AG09309 (cell line): ENCODE measurements at regions not wholly inside any gene's neighbourhood (a gene's known extent, or its start where the extent isn't known, plus 50 kb on each side); places are given as distances from the start of the nearest gene placed in this dataset.
A peak's percentile ranks its signal among the peaks of the same experiment; 100 is the strongest.

ENCODE experiments used
- DNase-seq: peaks from one replicate; pipeline ENCODE4 v3.0.0-alpha.2; 2010; ENCODE audit warnings: low read depth
- H3K4me3 ChIP-seq: 2 replicates; pipeline ENCODE4 v1.5.1; 2011; ENCODE audit warnings: mild to moderate bottlenecking, low read depth, low read length, moderate library complexity; ENCODE audit not compliant: control insufficient read depth
- TF ChIP-seq, protein P1 (sequence below): IDR thresholded peaks from 2 replicates; pipeline ENCODE4 v1.5.1; 2011; ENCODE audit warnings: mild to moderate bottlenecking, low read depth, low read length, inconsistent platforms; ENCODE audit not compliant: insufficient read depth, control insufficient read depth; ENCODE audit errors: missing control alignments

GRCh38 chr5:97547430-97547829, 364.4 kb upstream of the RIOK2 start:
- DNase-seq: no peak
- TF ChIP-seq, protein P1, sequence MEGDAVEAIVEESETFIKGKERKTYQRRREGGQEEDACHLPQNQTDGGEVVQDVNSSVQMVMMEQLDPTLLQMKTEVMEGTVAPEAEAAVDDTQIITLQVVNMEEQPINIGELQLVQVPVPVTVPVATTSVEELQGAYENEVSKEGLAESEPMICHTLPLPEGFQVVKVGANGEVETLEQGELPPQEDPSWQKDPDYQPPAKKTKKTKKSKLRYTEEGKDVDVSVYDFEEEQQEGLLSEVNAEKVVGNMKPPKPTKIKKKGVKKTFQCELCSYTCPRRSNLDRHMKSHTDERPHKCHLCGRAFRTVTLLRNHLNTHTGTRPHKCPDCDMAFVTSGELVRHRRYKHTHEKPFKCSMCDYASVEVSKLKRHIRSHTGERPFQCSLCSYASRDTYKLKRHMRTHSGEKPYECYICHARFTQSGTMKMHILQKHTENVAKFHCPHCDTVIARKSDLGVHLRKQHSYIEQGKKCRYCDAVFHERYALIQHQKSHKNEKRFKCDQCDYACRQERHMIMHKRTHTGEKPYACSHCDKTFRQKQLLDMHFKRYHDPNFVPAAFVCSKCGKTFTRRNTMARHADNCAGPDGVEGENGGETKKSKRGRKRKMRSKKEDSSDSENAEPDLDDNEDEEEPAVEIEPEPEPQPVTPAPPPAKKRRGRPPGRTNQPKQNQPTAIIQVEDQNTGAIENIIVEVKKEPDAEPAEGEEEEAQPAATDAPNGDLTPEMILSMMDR: no peak
- no peak overlapping the region for H3K4me3 ChIP-seq

- TF ChIP-seq, protein P1: no peak
Measured at GRCh38 chr5:97547999-97548738, 365.1 kb upstream of the RIOK2 start.

DNA sequence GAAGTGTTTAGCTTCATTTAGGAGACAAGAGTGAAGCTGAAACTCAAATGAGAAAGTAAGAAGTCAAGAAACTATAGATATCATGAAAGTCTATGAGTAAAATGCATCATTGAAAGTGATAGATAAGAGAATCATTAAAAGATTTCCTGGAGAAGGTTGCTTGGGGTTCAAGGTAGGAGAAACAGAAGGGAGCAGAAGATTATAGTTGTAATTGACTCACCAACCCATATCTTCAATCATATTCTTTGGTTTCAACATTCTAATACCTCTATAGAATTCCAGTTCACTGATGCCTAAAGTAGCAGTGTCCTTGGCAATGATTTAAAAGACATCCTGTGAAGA, 365.7 kb upstream of the RIOK2 start:
- no peak for DNase-seq
- TF ChIP-seq, protein P1: no peak

More at GRCh38 chr5:97547999-97548738, 365.1 kb upstream of the RIOK2 start:
- no peak overlapping the region for H3K4me3 ChIP-seq
- DNase-seq: no peak

DNA sequence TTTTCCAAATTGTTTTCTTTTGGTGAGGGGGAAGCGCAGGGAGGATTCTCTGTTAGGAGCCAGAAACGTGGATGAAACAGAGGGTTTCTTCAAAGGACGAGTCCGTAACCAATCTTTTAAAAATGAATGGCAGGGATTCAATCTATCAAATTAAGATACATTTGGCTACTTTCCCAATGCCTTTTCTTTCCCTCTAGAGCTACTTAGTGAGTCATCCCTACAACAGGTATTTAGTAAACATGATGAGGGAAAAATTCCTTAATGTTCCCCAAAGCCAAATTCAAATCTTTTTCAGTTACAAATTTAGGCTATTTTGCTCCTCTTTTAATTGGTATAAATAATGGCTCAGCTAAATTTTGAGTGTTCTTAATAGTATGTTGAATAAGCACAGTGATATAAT, 366.4 kb upstream of the RIOK2 start:
- no peak overlapping the region for H3K4me3 ChIP-seq
- TF ChIP-seq, protein P1: no peak
- DNase-seq: no peak

More for the DNA sequence above, 365.7 kb upstream of the RIOK2 start:
- no peak overlapping the region for H3K4me3 ChIP-seq

GRCh38 chr5:97550164-97550563, 367.1 kb upstream of the RIOK2 start:
- DNase-seq: peak; percentile 25
- no peak overlapping the region for H3K4me3 ChIP-seq
- TF ChIP-seq, protein P1: no peak

DNA sequence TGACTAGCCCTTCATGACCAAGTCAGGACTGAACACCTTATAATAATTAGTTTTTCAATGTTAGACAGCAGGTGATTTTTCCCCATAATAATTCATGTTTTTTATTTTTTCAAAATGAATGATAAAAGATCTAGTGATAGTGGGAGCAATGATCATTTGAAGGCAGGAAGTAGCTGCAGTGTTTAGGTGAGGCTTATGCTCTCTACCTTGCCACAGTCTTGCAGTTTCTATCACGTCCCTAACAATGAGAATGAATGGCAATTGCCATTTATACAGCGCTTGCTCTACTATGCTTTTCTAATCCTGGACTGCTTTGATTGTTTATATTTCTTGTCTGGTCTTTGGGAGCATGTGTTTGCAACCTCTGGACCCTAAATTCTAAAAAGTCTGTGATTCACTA, 367.8 kb upstream of the RIOK2 start:
- TF ChIP-seq, protein P1: no peak
- no peak overlapping the region for H3K4me3 ChIP-seq

More for the DNA sequence above, 367.8 kb upstream of the RIOK2 start:
- DNase-seq: no peak
